ENCODE measurements at regions not wholly inside any gene's neighbourhood (a gene's known extent, or its start where the extent isn't known, plus 50 kb on each side); places are given as distances from the start of the nearest gene placed in this dataset.
"Not testable (repeated sequence)": the region's sequence is repeated elsewhere in the genome, so short reads cannot be mapped to it uniquely, and the experiment has no call there.

GRCh38 chr16:51523400-51523799 is 372.3 kb upstream of the SALL1 start:
- no peak for DNase-seq

- no peak for DNase-seq
Observed at GRCh38 chr16:51522902-51523301, 371.8 kb upstream of the SALL1 start.

- DNase-seq, result not testable (repeated sequence)
Observed at GRCh38 chr16:51516960-51517359, 365.9 kb upstream of the SALL1 start.

- DNase-seq, result no peak
Observed at GRCh38 chr16:51510416-51510815, 359.3 kb upstream of the SALL1 start.

GRCh38 chr16:51509336-51509735 is 358.3 kb upstream of the SALL1 start:
- DNase-seq, result no peak

GRCh38 chr16:51508490-51509212 is 357.6 kb upstream of the SALL1 start:
- no peak for DNase-seq

GRCh38 chr16:51507286-51507685 is 356.2 kb upstream of the SALL1 start:
- DNase-seq, result no peak

- no peak for DNase-seq
Observed at GRCh38 chr16:51500306-51500705, 349.2 kb upstream of the SALL1 start.

- DNase-seq, result no peak
Observed at GRCh38 chr16:51497541-51498211, 346.6 kb upstream of the SALL1 start.

GRCh38 chr16:51490866-51491265 is 339.8 kb upstream of the SALL1 start:
- no peak for DNase-seq

GRCh38 chr16:51487880-51488279 is 336.8 kb upstream of the SALL1 start:
- DNase-seq, result no peak

- DNase-seq, result no peak
Observed at GRCh38 chr16:51474414-51475091, 323.5 kb upstream of the SALL1 start.

- no peak for DNase-seq
Observed at GRCh38 chr16:51473091-51473490, 322.0 kb upstream of the SALL1 start.

- DNase-seq, result no peak
Observed at GRCh38 chr16:51470492-51470891, 319.4 kb upstream of the SALL1 start.

GRCh38 chr16:51464996-51465395 is 313.9 kb upstream of the SALL1 start:
- no peak for DNase-seq

GRCh38 chr16:51461255-51461654 is 310.2 kb upstream of the SALL1 start:
- DNase-seq, result no peak

- DNase-seq, result no peak
Observed at GRCh38 chr16:51458356-51459140, 307.5 kb upstream of the SALL1 start.

- DNase-seq, result no peak
Observed at GRCh38 chr16:51457775-51458174, 306.7 kb upstream of the SALL1 start.

- DNase-seq, result no peak
Observed at GRCh38 chr16:51455398-51455797, 304.3 kb upstream of the SALL1 start.

- no peak for DNase-seq
Observed at GRCh38 chr16:51453251-51453650, 302.2 kb upstream of the SALL1 start.

- no peak for DNase-seq
Observed at GRCh38 chr16:51450909-51451308, 299.8 kb upstream of the SALL1 start.

GRCh38 chr16:51450376-51450775 is 299.3 kb upstream of the SALL1 start:
- DNase-seq, result no peak

- no peak for DNase-seq
Observed at GRCh38 chr16:51449441-51449840, 298.4 kb upstream of the SALL1 start.

Measured in stimulated activated CD4-positive, alpha-beta T cell treated with anti-CD3 and anti-CD28 coated beads, Interleukin-12 subunit alpha, Interleukin-12 subunit beta, amount 100 ng/mL, for 4 hours (primary cell).